ENCODE measurements at regions not wholly inside any gene's neighbourhood (a gene's known extent, or its start where the extent isn't known, plus 50 kb on each side); places are given as distances from the start of the nearest gene placed in this dataset.

- Histone ChIP-seq H2AFZ (ENCODE audit: low read depth, low read length) (no peak overlapping the region), H3K9me2 (ENCODE audit: insufficient read depth, low read length) (no peaks in the 10 kb centered on the region), H4K20me1 (ENCODE audit: insufficient read depth) (no peaks in the 10 kb centered on the region), H3F3A (ENCODE audit: insufficient read depth, low read length, poor library complexity, severe bottlenecking) (no peaks in the 10 kb centered on the region), H3K36me3 (ENCODE audit: insufficient read depth, low read length) (no peaks in the 10 kb centered on the region), H3K9me3 (ENCODE audit: low read length) (peaks cover under 1% of the 10 kb centered on the region), H3K4me3 (ENCODE audit: low read length) (no peak overlapping the region), H3K4me2 (ENCODE audit: low read length) (no peak overlapping the region), H3K79me2 (replicated peaks; ENCODE audit: insufficient read depth, low read length) (no peaks in the 10 kb centered on the region), H3K27me3 (ENCODE audit: insufficient read depth, low read depth, low read length) (no peaks in the 10 kb centered on the region), H3K27ac (ENCODE audit: low read length) (no peak overlapping the region), H3K9ac (ENCODE audit: low read length) (no peak overlapping the region)
- no peak for TF ChIP-seq MXI1 (conservative IDR thresholded peaks at IDR 0.05; ENCODE audit: poor library complexity, severe bottlenecking)
- TF ChIP-seq TAF1 (IDR thresholded peaks at IDR 0.05; ENCODE audit: low read depth), result no peak
- no peak for TF ChIP-seq RAD21 (conservative IDR thresholded peaks at IDR 0.05)
- no peak for TF ChIP-seq CTCF (IDR thresholded peaks at IDR 0.05; ENCODE audit: poor library complexity, severe bottlenecking)
- TF ChIP-seq, protein P1, sequence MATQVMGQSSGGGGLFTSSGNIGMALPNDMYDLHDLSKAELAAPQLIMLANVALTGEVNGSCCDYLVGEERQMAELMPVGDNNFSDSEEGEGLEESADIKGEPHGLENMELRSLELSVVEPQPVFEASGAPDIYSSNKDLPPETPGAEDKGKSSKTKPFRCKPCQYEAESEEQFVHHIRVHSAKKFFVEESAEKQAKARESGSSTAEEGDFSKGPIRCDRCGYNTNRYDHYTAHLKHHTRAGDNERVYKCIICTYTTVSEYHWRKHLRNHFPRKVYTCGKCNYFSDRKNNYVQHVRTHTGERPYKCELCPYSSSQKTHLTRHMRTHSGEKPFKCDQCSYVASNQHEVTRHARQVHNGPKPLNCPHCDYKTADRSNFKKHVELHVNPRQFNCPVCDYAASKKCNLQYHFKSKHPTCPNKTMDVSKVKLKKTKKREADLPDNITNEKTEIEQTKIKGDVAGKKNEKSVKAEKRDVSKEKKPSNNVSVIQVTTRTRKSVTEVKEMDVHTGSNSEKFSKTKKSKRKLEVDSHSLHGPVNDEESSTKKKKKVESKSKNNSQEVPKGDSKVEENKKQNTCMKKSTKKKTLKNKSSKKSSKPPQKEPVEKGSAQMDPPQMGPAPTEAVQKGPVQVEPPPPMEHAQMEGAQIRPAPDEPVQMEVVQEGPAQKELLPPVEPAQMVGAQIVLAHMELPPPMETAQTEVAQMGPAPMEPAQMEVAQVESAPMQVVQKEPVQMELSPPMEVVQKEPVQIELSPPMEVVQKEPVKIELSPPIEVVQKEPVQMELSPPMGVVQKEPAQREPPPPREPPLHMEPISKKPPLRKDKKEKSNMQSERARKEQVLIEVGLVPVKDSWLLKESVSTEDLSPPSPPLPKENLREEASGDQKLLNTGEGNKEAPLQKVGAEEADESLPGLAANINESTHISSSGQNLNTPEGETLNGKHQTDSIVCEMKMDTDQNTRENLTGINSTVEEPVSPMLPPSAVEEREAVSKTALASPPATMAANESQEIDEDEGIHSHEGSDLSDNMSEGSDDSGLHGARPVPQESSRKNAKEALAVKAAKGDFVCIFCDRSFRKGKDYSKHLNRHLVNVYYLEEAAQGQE (IDR thresholded peaks at IDR 0.05; ENCODE audit: borderline replicate concordance), result no peak
- TF ChIP-seq EZH2 (IDR thresholded peaks at IDR 0.05; ENCODE audit: borderline replicate concordance, insufficient read depth, low read length, poor library complexity, severe bottlenecking), result no peak
- no peak for TF ChIP-seq SMC3 (conservative IDR thresholded peaks at IDR 0.05; ENCODE audit: poor library complexity)
- TF ChIP-seq POLR2AphosphoS5 (IDR thresholded peaks at IDR 0.05), result no peak
- TF ChIP-seq EP300 (conservative IDR thresholded peaks at IDR 0.05; ENCODE audit: poor library complexity, severe bottlenecking), result no peak
These were observed 179.9 kb downstream of the NPHP4 start for GRCh38 chr1:5812295-5812694.

GRCh38 chr1:5811419-5811818, 180.8 kb downstream of the NPHP4 start:
- H3K27ac ChIP-seq (ENCODE audit: low read length), result no peak overlapping the region
- no peaks in the 10 kb centered on the region for H3K36me3 ChIP-seq (ENCODE audit: insufficient read depth, low read length)
- H3K79me2 ChIP-seq (replicated peaks; ENCODE audit: insufficient read depth, low read length), result no peaks in the 10 kb centered on the region
- no peaks in the 10 kb centered on the region for H3F3A ChIP-seq (ENCODE audit: insufficient read depth, low read length, poor library complexity, severe bottlenecking)
- H3K4me2 ChIP-seq (ENCODE audit: low read length), result no peak overlapping the region
- no peaks in the 10 kb centered on the region for H3K9me3 ChIP-seq (ENCODE audit: low read length)
- no peaks in the 10 kb centered on the region for H3K27me3 ChIP-seq (ENCODE audit: insufficient read depth, low read depth, low read length)
- no peaks in the 10 kb centered on the region for H3K9me2 ChIP-seq (ENCODE audit: insufficient read depth, low read length)
- H4K20me1 ChIP-seq (ENCODE audit: insufficient read depth), result no peaks in the 10 kb centered on the region
- H3K4me3 ChIP-seq (ENCODE audit: low read length), result no peak overlapping the region
- H2AFZ ChIP-seq (ENCODE audit: low read depth, low read length), result no peak overlapping the region
- no peak overlapping the region for H3K9ac ChIP-seq (ENCODE audit: low read length)
- TF ChIP-seq EZH2 (IDR thresholded peaks at IDR 0.05; ENCODE audit: borderline replicate concordance, insufficient read depth, low read length, poor library complexity, severe bottlenecking), result no peak
- no peak for TF ChIP-seq TAF1 (IDR thresholded peaks at IDR 0.05; ENCODE audit: low read depth)
- TF ChIP-seq RAD21 (conservative IDR thresholded peaks at IDR 0.05), result no peak
- TF ChIP-seq EP300 (conservative IDR thresholded peaks at IDR 0.05; ENCODE audit: poor library complexity, severe bottlenecking), result no peak
- TF ChIP-seq SMC3 (conservative IDR thresholded peaks at IDR 0.05; ENCODE audit: poor library complexity), result no peak
- no peak for TF ChIP-seq CTCF (IDR thresholded peaks at IDR 0.05; ENCODE audit: poor library complexity, severe bottlenecking)
- no peak for TF ChIP-seq MXI1 (conservative IDR thresholded peaks at IDR 0.05; ENCODE audit: poor library complexity, severe bottlenecking)
- TF ChIP-seq POLR2AphosphoS5 (IDR thresholded peaks at IDR 0.05), result no peak
- TF ChIP-seq, protein P1 (IDR thresholded peaks at IDR 0.05; ENCODE audit: borderline replicate concordance), result no peak
